ENCODE measurements at regions not wholly inside any gene's neighbourhood (a gene's known extent, or its start where the extent isn't known, plus 50 kb on each side); places are given as distances from the start of the nearest gene placed in this dataset.

DNA sequence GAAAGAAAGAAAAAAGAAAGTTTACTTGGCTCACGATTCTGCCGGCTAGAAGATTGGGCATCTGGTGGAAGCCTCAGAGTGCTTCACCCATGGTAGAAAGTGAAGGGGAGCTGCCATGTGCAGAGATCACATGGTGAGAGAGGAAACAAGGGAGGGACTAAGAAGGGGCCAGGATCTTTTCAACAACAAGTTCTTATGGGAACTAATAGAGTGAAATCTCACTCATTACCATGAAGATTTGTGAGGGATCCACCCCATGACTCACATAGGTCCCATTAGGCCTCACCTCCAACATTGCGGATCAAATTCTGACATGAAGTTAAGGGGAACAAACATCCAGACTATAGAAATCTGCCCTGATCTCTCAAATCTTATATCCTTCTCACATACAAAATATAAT, 61.3 kb upstream of the UGT8 start (continued):
- TF ChIP-seq, protein P1, sequence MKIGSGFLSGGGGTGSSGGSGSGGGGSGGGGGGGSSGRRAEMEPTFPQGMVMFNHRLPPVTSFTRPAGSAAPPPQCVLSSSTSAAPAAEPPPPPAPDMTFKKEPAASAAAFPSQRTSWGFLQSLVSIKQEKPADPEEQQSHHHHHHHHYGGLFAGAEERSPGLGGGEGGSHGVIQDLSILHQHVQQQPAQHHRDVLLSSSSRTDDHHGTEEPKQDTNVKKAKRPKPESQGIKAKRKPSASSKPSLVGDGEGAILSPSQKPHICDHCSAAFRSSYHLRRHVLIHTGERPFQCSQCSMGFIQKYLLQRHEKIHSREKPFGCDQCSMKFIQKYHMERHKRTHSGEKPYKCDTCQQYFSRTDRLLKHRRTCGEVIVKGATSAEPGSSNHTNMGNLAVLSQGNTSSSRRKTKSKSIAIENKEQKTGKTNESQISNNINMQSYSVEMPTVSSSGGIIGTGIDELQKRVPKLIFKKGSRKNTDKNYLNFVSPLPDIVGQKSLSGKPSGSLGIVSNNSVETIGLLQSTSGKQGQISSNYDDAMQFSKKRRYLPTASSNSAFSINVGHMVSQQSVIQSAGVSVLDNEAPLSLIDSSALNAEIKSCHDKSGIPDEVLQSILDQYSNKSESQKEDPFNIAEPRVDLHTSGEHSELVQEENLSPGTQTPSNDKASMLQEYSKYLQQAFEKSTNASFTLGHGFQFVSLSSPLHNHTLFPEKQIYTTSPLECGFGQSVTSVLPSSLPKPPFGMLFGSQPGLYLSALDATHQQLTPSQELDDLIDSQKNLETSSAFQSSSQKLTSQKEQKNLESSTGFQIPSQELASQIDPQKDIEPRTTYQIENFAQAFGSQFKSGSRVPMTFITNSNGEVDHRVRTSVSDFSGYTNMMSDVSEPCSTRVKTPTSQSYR (CRISPR knock-in tag; IDR thresholded peaks at IDR 0.05): no peak
- TF ChIP-seq CREB1 (CRISPR knock-in tag; IDR thresholded peaks at IDR 0.05) (no peak), ZNF219 (CRISPR knock-in tag; IDR thresholded peaks at IDR 0.05; ENCODE audit: borderline replicate concordance) (no peak), TP53 (CRISPR knock-in tag; IDR thresholded peaks at IDR 0.05) (no peak), JAZF1 (CRISPR knock-in tag; IDR thresholded peaks at IDR 0.05) (no peak), ATF1 (CRISPR knock-in tag; IDR thresholded peaks at IDR 0.05) (no peak), MXD4 (CRISPR knock-in tag; IDR thresholded peaks at IDR 0.05; ENCODE audit: borderline replicate concordance) (no peak), ESRRA (CRISPR knock-in tag; IDR thresholded peaks at IDR 0.05; ENCODE audit: borderline replicate concordance) (no peak)
- TF ChIP-seq, protein P2, sequence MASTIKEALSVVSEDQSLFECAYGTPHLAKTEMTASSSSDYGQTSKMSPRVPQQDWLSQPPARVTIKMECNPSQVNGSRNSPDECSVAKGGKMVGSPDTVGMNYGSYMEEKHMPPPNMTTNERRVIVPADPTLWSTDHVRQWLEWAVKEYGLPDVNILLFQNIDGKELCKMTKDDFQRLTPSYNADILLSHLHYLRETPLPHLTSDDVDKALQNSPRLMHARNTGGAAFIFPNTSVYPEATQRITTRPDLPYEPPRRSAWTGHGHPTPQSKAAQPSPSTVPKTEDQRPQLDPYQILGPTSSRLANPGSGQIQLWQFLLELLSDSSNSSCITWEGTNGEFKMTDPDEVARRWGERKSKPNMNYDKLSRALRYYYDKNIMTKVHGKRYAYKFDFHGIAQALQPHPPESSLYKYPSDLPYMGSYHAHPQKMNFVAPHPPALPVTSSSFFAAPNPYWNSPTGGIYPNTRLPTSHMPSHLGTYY (CRISPR knock-in tag; IDR thresholded peaks at IDR 0.05): no peak
- TF ChIP-seq, protein P3, sequence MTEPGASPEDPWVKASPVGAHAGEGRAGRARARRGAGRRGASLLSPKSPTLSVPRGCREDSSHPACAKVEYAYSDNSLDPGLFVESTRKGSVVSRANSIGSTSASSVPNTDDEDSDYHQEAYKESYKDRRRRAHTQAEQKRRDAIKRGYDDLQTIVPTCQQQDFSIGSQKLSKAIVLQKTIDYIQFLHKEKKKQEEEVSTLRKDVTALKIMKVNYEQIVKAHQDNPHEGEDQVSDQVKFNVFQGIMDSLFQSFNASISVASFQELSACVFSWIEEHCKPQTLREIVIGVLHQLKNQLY (CRISPR knock-in tag; IDR thresholded peaks at IDR 0.05): no peak
- TF ChIP-seq, protein P4, sequence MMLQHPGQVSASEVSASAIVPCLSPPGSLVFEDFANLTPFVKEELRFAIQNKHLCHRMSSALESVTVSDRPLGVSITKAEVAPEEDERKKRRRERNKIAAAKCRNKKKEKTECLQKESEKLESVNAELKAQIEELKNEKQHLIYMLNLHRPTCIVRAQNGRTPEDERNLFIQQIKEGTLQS (CRISPR knock-in tag; conservative IDR thresholded peaks at IDR 0.05): no peak

DNA sequence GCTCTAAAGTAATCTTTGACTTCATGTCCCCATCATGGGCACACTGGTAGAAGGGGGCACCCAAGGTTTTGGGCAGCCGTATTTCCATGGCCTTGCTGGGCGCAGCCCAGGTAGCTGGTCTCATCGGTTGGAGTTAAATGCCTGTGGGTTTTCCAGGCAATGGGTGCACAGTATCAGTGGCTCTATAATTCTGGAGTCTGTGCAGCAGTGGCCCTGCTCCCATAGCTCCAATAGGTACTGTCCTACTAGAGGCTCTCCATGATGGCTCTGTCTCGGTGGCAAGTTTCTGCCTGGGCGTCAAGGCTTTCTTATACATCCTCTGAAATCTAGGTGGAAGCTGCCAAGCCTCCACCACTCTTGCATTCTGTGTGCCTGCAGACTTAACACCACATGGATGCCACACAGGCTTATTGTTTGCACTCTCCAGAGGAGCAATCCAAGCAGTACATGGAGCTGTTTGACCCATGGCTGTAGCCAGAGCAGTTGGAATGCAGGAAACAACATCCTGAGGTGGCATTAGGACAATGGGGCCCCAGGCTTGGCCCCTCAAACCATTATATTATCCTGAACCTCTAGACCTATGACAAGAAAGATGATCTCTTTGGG, 60.5 kb upstream of the UGT8 start:
- H3K27ac Mint-ChIP-seq: no peak overlapping the region
- no peaks in the 10 kb centered on the region for H3K27me3 Mint-ChIP-seq (ENCODE audit: low read depth)
- ChIA-PET POLR2A (no interaction called here), CTCF (no interaction called here)
- H3K4me1 Mint-ChIP-seq: peaks cover 13% of the 10 kb centered on the region
- H3K9me3 Mint-ChIP-seq: peaks cover 25% of the 10 kb centered on the region
- DNase-seq (ENCODE audit: low spot score) (no peak), ATAC-seq (no peak)
- H3K4me3 Mint-ChIP-seq: no peak overlapping the region
- H3K36me3 Mint-ChIP-seq: peaks cover 8% of the 10 kb centered on the region
- TF ChIP-seq, protein P5, sequence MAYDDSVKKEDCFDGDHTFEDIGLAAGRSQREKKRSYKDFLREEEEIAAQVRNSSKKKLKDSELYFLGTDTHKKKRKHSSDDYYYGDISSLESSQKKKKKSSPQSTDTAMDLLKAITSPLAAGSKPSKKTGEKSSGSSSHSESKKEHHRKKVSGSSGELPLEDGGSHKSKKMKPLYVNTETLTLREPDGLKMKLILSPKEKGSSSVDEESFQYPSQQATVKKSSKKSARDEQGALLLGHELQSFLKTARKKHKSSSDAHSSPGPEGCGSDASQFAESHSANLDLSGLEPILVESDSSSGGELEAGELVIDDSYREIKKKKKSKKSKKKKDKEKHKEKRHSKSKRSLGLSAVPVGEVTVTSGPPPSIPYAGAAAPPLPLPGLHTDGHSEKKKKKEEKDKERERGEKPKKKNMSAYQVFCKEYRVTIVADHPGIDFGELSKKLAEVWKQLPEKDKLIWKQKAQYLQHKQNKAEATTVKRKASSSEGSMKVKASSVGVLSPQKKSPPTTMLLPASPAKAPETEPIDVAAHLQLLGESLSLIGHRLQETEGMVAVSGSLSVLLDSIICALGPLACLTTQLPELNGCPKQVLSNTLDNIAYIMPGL (CRISPR knock-in tag; IDR thresholded peaks at IDR 0.05): no peak
- TF ChIP-seq, protein P6, sequence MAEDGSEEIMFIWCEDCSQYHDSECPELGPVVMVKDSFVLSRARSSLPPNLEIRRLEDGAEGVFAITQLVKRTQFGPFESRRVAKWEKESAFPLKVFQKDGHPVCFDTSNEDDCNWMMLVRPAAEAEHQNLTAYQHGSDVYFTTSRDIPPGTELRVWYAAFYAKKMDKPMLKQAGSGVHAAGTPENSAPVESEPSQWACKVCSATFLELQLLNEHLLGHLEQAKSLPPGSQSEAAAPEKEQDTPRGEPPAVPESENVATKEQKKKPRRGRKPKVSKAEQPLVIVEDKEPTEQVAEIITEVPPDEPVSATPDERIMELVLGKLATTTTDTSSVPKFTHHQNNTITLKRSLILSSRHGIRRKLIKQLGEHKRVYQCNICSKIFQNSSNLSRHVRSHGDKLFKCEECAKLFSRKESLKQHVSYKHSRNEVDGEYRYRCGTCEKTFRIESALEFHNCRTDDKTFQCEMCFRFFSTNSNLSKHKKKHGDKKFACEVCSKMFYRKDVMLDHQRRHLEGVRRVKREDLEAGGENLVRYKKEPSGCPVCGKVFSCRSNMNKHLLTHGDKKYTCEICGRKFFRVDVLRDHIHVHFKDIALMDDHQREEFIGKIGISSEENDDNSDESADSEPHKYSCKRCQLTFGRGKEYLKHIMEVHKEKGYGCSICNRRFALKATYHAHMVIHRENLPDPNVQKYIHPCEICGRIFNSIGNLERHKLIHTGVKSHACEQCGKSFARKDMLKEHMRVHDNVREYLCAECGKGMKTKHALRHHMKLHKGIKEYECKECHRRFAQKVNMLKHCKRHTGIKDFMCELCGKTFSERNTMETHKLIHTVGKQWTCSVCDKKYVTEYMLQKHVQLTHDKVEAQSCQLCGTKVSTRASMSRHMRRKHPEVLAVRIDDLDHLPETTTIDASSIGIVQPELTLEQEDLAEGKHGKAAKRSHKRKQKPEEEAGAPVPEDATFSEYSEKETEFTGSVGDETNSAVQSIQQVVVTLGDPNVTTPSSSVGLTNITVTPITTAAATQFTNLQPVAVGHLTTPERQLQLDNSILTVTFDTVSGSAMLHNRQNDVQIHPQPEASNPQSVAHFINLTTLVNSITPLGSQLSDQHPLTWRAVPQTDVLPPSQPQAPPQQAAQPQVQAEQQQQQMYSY (CRISPR knock-in tag; IDR thresholded peaks at IDR 0.05): no peak
- TF ChIP-seq OVOL2 (CRISPR knock-in tag; IDR thresholded peaks at IDR 0.05; ENCODE audit: borderline replicate concordance) (no peak), NR2C2 (CRISPR knock-in tag; IDR thresholded peaks at IDR 0.05) (no peak), JAZF1 (CRISPR knock-in tag; IDR thresholded peaks at IDR 0.05) (no peak)
- TF ChIP-seq, protein P7, sequence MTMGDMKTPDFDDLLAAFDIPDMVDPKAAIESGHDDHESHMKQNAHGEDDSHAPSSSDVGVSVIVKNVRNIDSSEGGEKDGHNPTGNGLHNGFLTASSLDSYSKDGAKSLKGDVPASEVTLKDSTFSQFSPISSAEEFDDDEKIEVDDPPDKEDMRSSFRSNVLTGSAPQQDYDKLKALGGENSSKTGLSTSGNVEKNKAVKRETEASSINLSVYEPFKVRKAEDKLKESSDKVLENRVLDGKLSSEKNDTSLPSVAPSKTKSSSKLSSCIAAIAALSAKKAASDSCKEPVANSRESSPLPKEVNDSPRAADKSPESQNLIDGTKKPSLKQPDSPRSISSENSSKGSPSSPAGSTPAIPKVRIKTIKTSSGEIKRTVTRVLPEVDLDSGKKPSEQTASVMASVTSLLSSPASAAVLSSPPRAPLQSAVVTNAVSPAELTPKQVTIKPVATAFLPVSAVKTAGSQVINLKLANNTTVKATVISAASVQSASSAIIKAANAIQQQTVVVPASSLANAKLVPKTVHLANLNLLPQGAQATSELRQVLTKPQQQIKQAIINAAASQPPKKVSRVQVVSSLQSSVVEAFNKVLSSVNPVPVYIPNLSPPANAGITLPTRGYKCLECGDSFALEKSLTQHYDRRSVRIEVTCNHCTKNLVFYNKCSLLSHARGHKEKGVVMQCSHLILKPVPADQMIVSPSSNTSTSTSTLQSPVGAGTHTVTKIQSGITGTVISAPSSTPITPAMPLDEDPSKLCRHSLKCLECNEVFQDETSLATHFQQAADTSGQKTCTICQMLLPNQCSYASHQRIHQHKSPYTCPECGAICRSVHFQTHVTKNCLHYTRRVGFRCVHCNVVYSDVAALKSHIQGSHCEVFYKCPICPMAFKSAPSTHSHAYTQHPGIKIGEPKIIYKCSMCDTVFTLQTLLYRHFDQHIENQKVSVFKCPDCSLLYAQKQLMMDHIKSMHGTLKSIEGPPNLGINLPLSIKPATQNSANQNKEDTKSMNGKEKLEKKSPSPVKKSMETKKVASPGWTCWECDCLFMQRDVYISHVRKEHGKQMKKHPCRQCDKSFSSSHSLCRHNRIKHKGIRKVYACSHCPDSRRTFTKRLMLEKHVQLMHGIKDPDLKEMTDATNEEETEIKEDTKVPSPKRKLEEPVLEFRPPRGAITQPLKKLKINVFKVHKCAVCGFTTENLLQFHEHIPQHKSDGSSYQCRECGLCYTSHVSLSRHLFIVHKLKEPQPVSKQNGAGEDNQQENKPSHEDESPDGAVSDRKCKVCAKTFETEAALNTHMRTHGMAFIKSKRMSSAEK (CRISPR knock-in tag; IDR thresholded peaks at IDR 0.05; ENCODE audit: borderline replicate concordance): no peak
- TF ChIP-seq, protein P8, sequence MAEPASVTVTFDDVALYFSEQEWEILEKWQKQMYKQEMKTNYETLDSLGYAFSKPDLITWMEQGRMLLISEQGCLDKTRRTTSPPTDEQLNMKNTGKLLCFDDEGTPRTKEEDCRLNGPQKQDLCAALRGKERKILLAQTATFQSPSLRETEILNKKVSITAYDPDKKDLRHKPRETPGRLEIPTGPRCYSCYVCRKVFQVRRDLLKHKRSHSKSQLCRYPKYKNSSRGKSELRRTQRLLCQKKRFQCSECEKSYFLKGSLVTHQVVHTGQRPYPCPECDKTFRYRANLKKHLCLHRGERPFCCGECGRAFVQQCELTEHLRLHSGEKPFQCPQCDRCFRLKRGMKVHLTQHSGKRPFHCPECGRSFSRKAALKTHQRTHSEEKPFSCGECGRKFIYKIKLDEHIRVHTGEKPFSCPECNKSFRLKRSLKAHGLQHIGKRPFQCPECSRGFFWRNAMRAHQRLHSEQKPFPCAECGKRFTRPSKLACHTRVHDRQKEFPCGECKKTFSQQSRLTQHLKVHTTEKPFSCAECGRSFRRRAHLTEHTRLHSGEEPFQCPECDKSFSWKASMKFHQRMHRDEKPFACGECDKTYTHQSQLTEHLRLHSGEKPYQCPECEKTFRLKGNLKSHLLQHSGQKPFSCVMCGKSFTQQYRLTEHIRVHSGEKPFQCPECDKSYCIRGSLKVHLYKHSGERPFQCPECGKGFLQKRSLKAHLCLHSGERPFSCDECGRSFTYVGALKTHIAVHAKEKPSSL (CRISPR knock-in tag; conservative IDR thresholded peaks at IDR 0.05): no peak
- TF ChIP-seq, protein P9, sequence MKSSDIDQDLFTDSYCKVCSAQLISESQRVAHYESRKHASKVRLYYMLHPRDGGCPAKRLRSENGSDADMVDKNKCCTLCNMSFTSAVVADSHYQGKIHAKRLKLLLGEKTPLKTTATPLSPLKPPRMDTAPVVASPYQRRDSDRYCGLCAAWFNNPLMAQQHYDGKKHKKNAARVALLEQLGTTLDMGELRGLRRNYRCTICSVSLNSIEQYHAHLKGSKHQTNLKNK (CRISPR knock-in tag; IDR thresholded peaks at IDR 0.05): no peak

Data from WTC11 (cell line).